Panc1 (cell line): ENCODE measurements at regions not wholly inside any gene's neighbourhood (a gene's known extent, or its start where the extent isn't known, plus 50 kb on each side); places are given as distances from the start of the nearest gene placed in this dataset.

Experiments
- ATAC-seq: fragments of 200-7000 bp; cut with Tn5 transposase; 2 replicates; pipeline ENCODE4 v1.9.1; 2020; ENCODE audit warnings: mild to moderate bottlenecking, moderate library complexity
- BruUV-seq: library from RNA; stranded (reverse); fragments of 400-500 nt; replicated peaks from 2 replicates; lab custom pipeline; 2021; lab: Mats Ljungman, UMichigan
- CTCF ChIA-PET: fragments of 300-600 bp; sonication (Branson Sonifier 250); formaldehyde crosslinking; loops from one replicate; lab custom pipeline; 2022; ENCODE audit warnings: antibody characterized with exemption; lab: Charles Lee
- POLR2A ChIA-PET: fragments of 300-600 bp; sonication (Branson Sonifier 250); formaldehyde crosslinking; loops from one replicate; lab custom pipeline; 2022; ENCODE audit warnings: antibody characterized with exemption; lab: Charles Lee
- DNase-seq: peaks from one replicate; pipeline ENCODE4 v3.0.0-alpha.2; 2010; ENCODE audit warnings: low read depth, low spot score
- H3K27ac ChIP-seq: 2 replicates; pipeline ENCODE4 v1.5.1; 2011; ENCODE audit warnings: mild to moderate bottlenecking, low read length, inconsistent platforms
- H3K27me3 ChIP-seq: fragments of 200-500 bp; sonication (Bioruptor generic); 2 replicates; pipeline ENCODE4 v1.6.0; 2014; ENCODE audit warnings: low read length, inconsistent platforms; ENCODE audit not compliant: control insufficient read depth, insufficient read depth
- H3K36me3 ChIP-seq: fragments of 200-500 bp; sonication (Bioruptor generic); 2 replicates; pipeline ENCODE4 v1.5.1; 2014; ENCODE audit warnings: inconsistent platforms, mild to moderate bottlenecking, low read length, moderate library complexity; ENCODE audit not compliant: control insufficient read depth, insufficient read depth
- H3K4me1 ChIP-seq: 2 replicates; pipeline ENCODE4 v1.5.1; 2011; ENCODE audit warnings: inconsistent platforms, mild to moderate bottlenecking, low read length, moderate library complexity; ENCODE audit not compliant: control insufficient read depth, insufficient read depth
- H3K4me3 ChIP-seq, 2 experiments: 2 replicates each; pipeline ENCODE4 v1.5.1; 2011 to 2012; ENCODE audit warnings: low read depth in 2 of 2, low read length in 2 of 2, mild to moderate bottlenecking in 2 of 2, inconsistent platforms in 1 of 2, moderate library complexity in 1 of 2
- H3K9me3 ChIP-seq: fragments of 200-500 bp; sonication (Bioruptor generic); 2 replicates; pipeline ENCODE4 v1.5.1; 2014; ENCODE audit warnings: low read depth, mild to moderate bottlenecking, inconsistent platforms, low read length, moderate library complexity; ENCODE audit not compliant: control insufficient read depth, insufficient read depth
- POLR2AphosphoS5 ChIP-seq: IDR thresholded peaks from 2 replicates; pipeline ENCODE4 v1.6.1; 2012; ENCODE audit warnings: mild to moderate bottlenecking, low read depth, low read length, moderate library complexity
- SIN3A ChIP-seq: IDR thresholded peaks from 2 replicates; pipeline ENCODE4 v1.6.1; 2012; ENCODE audit warnings: low read depth, mild to moderate bottlenecking, low read length, moderate library complexity, borderline replicate concordance; ENCODE audit not compliant: insufficient read depth
- TCF7L2 ChIP-seq: IDR thresholded peaks from 2 replicates; pipeline ENCODE4 v1.6.1; 2011; ENCODE audit warnings: mild to moderate bottlenecking, low read depth, low read length, inconsistent platforms
- in situ Hi-C: cut with HindIII; loops from 2 replicates; pipeline ENCODE4 v1.10.0; 2016; ENCODE audit warnings: low sequenced_read_pairs, low pct_unique_long_range_greater_than_20kb
- intact Hi-C: fragments of 100-400 bp; cut with micrococcal nuclease; formaldehyde crosslinking; loops from one replicate; pipeline ENCODE4 v1.10.0; 2022; ENCODE audit not compliant: unreplicated experiment
- TF ChIP-seq, protein P1 (sequence below), 2 experiments: IDR thresholded peaks; 2 replicates each; pipeline ENCODE4 v1.6.1; 2011 to 2012; ENCODE audit warnings: low read depth in 2 of 2, control low read depth in 1 of 2, low read length in 1 of 2, mild to moderate bottlenecking in 1 of 2, moderate library complexity in 1 of 2; ENCODE audit not compliant: insufficient read depth in 1 of 2
- TF ChIP-seq, protein P2 (sequence below): fragments of 450-650 bp; IDR thresholded peaks from 2 replicates; pipeline ENCODE4 v1.5.1; 2017; ENCODE audit warnings: mild to moderate bottlenecking

DNA sequence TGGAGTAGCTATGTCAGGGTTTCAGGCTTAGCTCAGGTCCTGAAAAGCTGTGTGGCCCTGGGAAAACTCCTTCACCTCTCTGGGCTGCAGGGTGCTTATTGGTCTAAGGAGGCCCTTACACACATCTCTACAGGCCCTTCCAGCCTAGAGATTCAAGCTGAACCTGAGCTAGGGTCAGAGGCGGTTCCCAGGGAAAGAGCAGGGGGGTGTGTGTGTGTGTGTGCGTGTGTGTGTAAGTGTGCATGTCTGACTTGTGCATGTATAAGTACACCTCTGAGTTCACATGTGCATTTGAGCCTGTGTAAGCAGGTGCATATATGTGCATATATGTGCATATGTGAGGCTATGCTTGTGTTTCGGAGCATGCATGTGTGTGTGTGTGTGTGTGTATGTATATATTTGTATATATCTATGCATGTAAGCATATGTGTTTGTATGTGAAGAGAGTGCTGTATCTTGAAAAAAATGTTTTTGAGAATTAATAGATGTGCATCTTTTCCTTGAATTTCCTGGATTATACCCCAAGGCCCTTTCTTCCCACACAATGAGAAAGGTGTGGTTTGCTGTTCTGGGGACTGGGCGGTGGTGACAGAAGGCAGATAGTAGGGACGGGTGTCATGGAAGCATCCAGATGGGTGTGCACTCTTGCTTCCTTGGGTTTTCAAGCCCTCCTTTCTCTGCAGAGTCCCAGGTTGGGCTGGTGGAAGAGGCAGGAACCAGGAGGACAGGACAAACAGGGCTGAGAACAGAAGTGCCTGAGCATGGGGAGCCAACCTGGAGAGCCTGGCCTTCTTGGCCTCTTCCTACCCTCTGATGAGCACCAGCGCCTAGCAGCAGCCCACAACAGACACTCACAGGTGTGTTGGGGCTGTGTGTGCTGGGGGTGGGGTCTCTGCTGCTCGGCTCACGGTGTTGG is 150.3 kb upstream of the TSHZ3 start:
- Histone ChIP-seq H3K27me3 (no peaks in the 10 kb centered on the region; the same call in 1 of the 2 replicates), H3K27ac (no peak overlapping the region), H3K9me3 (no peaks in the 10 kb centered on the region), H3K36me3 (no peaks in the 10 kb centered on the region), H3K4me1 (no peaks in the 10 kb centered on the region), H3K4me3 (no peak overlapping the region)
- intact Hi-C loops: no loop called here
- BruUV-seq: no TSS peak
- ATAC-seq: no peak
- in situ Hi-C loops: no loop called here
- TF ChIP-seq, protein P1, sequence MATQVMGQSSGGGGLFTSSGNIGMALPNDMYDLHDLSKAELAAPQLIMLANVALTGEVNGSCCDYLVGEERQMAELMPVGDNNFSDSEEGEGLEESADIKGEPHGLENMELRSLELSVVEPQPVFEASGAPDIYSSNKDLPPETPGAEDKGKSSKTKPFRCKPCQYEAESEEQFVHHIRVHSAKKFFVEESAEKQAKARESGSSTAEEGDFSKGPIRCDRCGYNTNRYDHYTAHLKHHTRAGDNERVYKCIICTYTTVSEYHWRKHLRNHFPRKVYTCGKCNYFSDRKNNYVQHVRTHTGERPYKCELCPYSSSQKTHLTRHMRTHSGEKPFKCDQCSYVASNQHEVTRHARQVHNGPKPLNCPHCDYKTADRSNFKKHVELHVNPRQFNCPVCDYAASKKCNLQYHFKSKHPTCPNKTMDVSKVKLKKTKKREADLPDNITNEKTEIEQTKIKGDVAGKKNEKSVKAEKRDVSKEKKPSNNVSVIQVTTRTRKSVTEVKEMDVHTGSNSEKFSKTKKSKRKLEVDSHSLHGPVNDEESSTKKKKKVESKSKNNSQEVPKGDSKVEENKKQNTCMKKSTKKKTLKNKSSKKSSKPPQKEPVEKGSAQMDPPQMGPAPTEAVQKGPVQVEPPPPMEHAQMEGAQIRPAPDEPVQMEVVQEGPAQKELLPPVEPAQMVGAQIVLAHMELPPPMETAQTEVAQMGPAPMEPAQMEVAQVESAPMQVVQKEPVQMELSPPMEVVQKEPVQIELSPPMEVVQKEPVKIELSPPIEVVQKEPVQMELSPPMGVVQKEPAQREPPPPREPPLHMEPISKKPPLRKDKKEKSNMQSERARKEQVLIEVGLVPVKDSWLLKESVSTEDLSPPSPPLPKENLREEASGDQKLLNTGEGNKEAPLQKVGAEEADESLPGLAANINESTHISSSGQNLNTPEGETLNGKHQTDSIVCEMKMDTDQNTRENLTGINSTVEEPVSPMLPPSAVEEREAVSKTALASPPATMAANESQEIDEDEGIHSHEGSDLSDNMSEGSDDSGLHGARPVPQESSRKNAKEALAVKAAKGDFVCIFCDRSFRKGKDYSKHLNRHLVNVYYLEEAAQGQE (IDR thresholded peaks at IDR 0.05; ENCODE audit: insufficient read depth in 1 of 2, low read depth in 2 of 2, low read length in 1 of 2): no peak
- TF ChIP-seq, protein P2, sequence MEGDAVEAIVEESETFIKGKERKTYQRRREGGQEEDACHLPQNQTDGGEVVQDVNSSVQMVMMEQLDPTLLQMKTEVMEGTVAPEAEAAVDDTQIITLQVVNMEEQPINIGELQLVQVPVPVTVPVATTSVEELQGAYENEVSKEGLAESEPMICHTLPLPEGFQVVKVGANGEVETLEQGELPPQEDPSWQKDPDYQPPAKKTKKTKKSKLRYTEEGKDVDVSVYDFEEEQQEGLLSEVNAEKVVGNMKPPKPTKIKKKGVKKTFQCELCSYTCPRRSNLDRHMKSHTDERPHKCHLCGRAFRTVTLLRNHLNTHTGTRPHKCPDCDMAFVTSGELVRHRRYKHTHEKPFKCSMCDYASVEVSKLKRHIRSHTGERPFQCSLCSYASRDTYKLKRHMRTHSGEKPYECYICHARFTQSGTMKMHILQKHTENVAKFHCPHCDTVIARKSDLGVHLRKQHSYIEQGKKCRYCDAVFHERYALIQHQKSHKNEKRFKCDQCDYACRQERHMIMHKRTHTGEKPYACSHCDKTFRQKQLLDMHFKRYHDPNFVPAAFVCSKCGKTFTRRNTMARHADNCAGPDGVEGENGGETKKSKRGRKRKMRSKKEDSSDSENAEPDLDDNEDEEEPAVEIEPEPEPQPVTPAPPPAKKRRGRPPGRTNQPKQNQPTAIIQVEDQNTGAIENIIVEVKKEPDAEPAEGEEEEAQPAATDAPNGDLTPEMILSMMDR: no peak
- TF ChIP-seq TCF7L2 (no peak), SIN3A (no peak), POLR2AphosphoS5 (no peak)
- CTCF ChIA-PET: no interaction called here
- DNase-seq: no peak
- POLR2A ChIA-PET: no interaction called here

DNA sequence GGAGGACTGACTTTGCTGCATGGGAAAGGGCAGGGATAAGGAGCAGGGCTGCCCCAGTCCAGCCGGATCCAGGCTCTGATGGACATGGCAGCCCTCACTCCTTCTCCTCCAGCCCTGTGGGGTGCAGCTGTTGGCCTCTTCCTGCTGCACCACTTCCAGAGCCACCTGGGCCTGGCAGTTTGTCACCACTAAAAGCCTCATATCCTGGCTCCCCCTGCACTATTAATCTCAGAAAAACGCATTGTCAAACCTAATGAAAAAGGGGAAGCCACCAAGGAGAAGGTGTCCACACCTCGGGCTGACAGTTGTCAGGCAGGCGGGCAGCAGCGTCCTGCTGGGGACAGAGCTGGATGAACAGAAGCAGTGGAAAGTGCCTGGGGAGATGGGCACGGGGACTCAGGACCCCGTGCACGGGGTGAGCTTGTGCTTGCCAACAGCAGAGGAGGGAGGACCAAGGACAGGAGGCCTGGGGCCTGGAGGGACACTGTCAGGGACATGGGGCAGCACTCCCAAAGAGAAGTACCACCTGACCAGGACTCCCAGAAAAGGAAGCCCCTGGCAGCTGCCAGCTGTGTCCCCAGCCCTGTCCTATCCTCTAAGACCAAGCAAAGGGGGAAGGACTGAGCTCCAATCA is 151.1 kb upstream of the TSHZ3 start:
- ChIA-PET CTCF (no interaction called here), POLR2A (no interaction called here)
- BruUV-seq: no TSS peak
- H3K4me1 ChIP-seq: no peaks in the 10 kb centered on the region
- H3K4me3 ChIP-seq: no peak overlapping the region
- DNase-seq (no peak), ATAC-seq (no peak)
- in situ Hi-C loops: no loop called here
- no peaks in the 10 kb centered on the region for H3K9me3 ChIP-seq
- TF ChIP-seq TCF7L2: no peak
- TF ChIP-seq, protein P1 (IDR thresholded peaks at IDR 0.05; ENCODE audit: insufficient read depth in 1 of 2, low read depth in 2 of 2, low read length in 1 of 2): no peak
- no peak for TF ChIP-seq SIN3A
- TF ChIP-seq POLR2AphosphoS5: no peak
- H3K27me3 ChIP-seq: no peaks in the 10 kb centered on the region; the same call in 1 of the 2 replicates
- no peaks in the 10 kb centered on the region for H3K36me3 ChIP-seq
- no peak overlapping the region for H3K27ac ChIP-seq
- intact Hi-C loops: no loop called here
